Spleen (tissue), 11 donors: ENCODE measurements at regions not wholly inside any gene's neighbourhood (a gene's known extent, or its start where the extent isn't known, plus 50 kb on each side); places are given as distances from the start of the nearest gene placed in this dataset.
"Not testable (repeated sequence)": the region's sequence is repeated elsewhere in the genome, so short reads cannot be mapped to it uniquely, and the experiment has no call there.

Source experiments
- DNase-seq: peaks from one replicate; pipeline ENCODE4 v3.0.0-alpha.2; 2020
- H3K27ac ChIP-seq, 8 donors: fragments of 200-600 bp; sonication (generic) in 7 of 8; 1 replicate in 4 of 8; 2 replicates in 4 of 8; pipeline versions ENCODE4 v1.5.0 to v1.8.0; 2016 to 2021; ENCODE audit warnings: inconsistent platforms in 4 of 8, mild to moderate bottlenecking in 4 of 8, moderate library complexity in 1 of 8
- H3K27me3 ChIP-seq, 7 donors: fragments of 200-600 bp; sonication (generic) in 6 of 7; replicated peaks in 1 of 7; 1 replicate in 4 of 7; 2 replicates in 3 of 7; pipeline versions ENCODE4 v1.5.0 to v1.8.0; 2016 to 2021; ENCODE audit warnings: inconsistent platforms in 3 of 7, mild to moderate bottlenecking in 1 of 7
- H3K36me3 ChIP-seq, 6 donors: fragments of 200-600 bp; sonication (generic) in 5 of 6; 1 replicate in 4 of 6; 2 replicates in 2 of 6; pipeline versions ENCODE4 v1.5.0 to v1.8.0; 2016 to 2021; ENCODE audit warnings: inconsistent platforms in 2 of 6
- H3K4me1 ChIP-seq, 6 donors: fragments of 200-600 bp; sonication (generic) in 5 of 6; 1 replicate in 3 of 6; 2 replicates in 3 of 6; pipeline versions ENCODE4 v1.5.0 to v1.8.0; 2016 to 2021; ENCODE audit warnings: inconsistent platforms in 3 of 6
- H3K4me3 ChIP-seq, 8 donors: fragments of 200-600 bp; sonication (generic) in 7 of 8; 1 replicate in 4 of 8; 2 replicates in 4 of 8; pipeline versions ENCODE4 v1.5.0 to v1.8.0; 2016 to 2021; ENCODE audit warnings: inconsistent platforms in 4 of 8, mild to moderate bottlenecking in 4 of 8, moderate library complexity in 2 of 8
- H3K9me3 ChIP-seq, 8 donors: fragments of 200-600 bp; sonication (generic) in 7 of 8; 1 replicate in 4 of 8; 2 replicates in 4 of 8; pipeline versions ENCODE4 v1.5.0 to v1.8.0; 2016 to 2021; ENCODE audit warnings: inconsistent platforms in 4 of 8
- POLR2A ChIP-seq, 3 donors: fragments of 450-650 bp; IDR thresholded peaks; one replicate each; pipeline ENCODE4 v1.5.1; 2017; ENCODE audit warnings: antibody characterized with exemption in 3 of 3, mild to moderate bottlenecking in 1 of 3
- POLR2AphosphoS5 ChIP-seq, 3 donors: sonication (generic); formaldehyde crosslinking; IDR thresholded peaks; one replicate each; pipeline ENCODE4 v1.5.1; 2017; ENCODE audit warnings: antibody characterized with exemption in 3 of 3
- WGBS, 5 donors: extraction: QIAGEN DNeasy Blood & Tissue Kit in 3 of 5; methylation state at CpG; one replicate each; pipeline versions ENCODE4 v1.1.5 to v1.1.7; 2013 to 2018; 5-methylcytosine and 5-hydroxymethylcytosine counted together
- intact Hi-C: fragments of 100-400 bp; cut with DNase I; formaldehyde crosslinking; loops from one replicate; pipeline ENCODE4 v1.15.0; 2023; ENCODE audit warnings: low total_unique reads
- TF ChIP-seq, protein P1 (sequence below), 11 experiments: fragments of 200-600 bp in 7 of 11; fragments of 450-650 bp in 4 of 11; sonication (generic) in 4 of 11; IDR thresholded peaks in 8 of 11; conservative IDR thresholded peaks in 3 of 11; 1 replicate in 7 of 11; 2 replicates in 4 of 11; pipeline versions ENCODE4 v1.4.0 to v1.8.0; 2016 to 2021; ENCODE audit warnings: antibody characterized with exemption in 11 of 11, inconsistent platforms in 4 of 11, mild to moderate bottlenecking in 1 of 11
- donor health status: healthy with polysubstance abuse.
- donor health status: DM: no; HTN: no; CAD: no; lungs with moderate emphysema.
- donor health status: DM: no; HTN: no; CAD: no.
- donor health status: Bipolar disorder and iron deficiency.
- donor health status: healthy.
- donor health status: DM: no; HTN: no; CAD: no.
- donor health status: DM: yes; HTN: yes; CAD: no.

DNA sequence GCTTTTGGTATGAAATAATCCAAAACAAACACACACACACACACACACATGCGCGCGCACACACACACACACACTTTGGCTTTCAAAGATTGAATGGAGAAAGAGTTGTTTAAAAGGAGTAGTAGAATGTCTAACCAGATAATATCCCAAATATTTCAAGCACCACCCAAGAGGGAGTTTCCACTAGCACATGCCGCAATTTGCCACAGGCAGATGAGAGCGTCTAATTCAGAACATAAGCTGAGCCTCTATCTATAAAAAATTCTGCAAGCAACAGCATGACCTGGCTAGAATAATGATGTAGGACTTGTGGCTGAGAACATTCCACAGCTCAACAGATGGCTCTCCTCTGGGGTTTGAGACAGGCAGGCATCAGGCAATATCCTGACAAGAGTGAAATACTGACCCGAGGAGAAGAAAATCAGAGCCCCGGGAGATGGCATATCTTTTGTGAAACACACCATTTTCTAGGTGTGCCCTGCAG, 302.5 kb upstream of the GADL1 start:
- Histone ChIP-seq H3K9me3 (no peaks in the 10 kb centered on the region), H3K4me1 (no peaks in the 10 kb centered on the region), H3K4me3 (no peak overlapping the region), H3K36me3 (no peaks in the 10 kb centered on the region), H3K27ac (no peak overlapping the region), H3K27me3 (no peaks in the 10 kb centered on the region)
- TF ChIP-seq, protein P1, sequence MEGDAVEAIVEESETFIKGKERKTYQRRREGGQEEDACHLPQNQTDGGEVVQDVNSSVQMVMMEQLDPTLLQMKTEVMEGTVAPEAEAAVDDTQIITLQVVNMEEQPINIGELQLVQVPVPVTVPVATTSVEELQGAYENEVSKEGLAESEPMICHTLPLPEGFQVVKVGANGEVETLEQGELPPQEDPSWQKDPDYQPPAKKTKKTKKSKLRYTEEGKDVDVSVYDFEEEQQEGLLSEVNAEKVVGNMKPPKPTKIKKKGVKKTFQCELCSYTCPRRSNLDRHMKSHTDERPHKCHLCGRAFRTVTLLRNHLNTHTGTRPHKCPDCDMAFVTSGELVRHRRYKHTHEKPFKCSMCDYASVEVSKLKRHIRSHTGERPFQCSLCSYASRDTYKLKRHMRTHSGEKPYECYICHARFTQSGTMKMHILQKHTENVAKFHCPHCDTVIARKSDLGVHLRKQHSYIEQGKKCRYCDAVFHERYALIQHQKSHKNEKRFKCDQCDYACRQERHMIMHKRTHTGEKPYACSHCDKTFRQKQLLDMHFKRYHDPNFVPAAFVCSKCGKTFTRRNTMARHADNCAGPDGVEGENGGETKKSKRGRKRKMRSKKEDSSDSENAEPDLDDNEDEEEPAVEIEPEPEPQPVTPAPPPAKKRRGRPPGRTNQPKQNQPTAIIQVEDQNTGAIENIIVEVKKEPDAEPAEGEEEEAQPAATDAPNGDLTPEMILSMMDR (IDR thresholded peaks at IDR 0.05 in 8 of 11, conservative IDR thresholded peaks at IDR 0.05 in 3 of 11) = no peak
- TF ChIP-seq POLR2A (IDR thresholded peaks at IDR 0.05) = no peak
- no peak for TF ChIP-seq POLR2AphosphoS5 (IDR thresholded peaks at IDR 0.05)
- no peak for DNase-seq
- WGBS, 5 donors = 63 to 90% (median 77%) methylated on average over 7 of the region's 7 CpGs
- intact Hi-C loops = no loop called here

DNA sequence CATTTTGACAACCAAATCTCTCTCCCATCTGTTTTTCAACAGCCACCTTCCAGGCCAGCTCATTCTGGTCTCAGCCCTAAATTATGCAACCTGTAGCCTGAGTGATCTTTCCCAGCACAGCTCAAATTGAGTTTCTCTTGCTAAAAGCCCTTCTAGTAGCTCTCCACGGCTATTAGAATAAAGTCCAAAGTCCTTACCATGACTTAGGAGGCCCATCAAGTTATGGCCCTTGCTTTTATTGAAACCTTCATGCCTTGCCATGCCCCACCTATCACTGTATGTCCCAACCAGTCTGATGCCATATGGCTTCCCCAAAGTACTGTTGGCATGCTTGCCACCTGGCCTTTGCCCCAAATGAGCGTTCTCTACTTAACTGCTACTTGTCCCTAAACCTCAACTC, 303.5 kb upstream of the GADL1 start:
- H3K4me3 ChIP-seq = no peak overlapping the region
- TF ChIP-seq, protein P1 (IDR thresholded peaks at IDR 0.05 in 8 of 11, conservative IDR thresholded peaks at IDR 0.05 in 3 of 11) = no peak
- TF ChIP-seq POLR2A (IDR thresholded peaks at IDR 0.05) (no peak), POLR2AphosphoS5 (IDR thresholded peaks at IDR 0.05) (no peak)
- H3K4me1 ChIP-seq = no peaks in the 10 kb centered on the region
- DNase-seq = no peak
- no peaks in the 10 kb centered on the region for H3K36me3 ChIP-seq
- intact Hi-C loops = no loop called here
- 89 to 94% (median 93%) methylated on average over 2 of the region's 2 CpGs for WGBS, 5 donors
- no peak overlapping the region for H3K27ac ChIP-seq
- no peaks in the 10 kb centered on the region for H3K27me3 ChIP-seq
- no peaks in the 10 kb centered on the region for H3K9me3 ChIP-seq

DNA sequence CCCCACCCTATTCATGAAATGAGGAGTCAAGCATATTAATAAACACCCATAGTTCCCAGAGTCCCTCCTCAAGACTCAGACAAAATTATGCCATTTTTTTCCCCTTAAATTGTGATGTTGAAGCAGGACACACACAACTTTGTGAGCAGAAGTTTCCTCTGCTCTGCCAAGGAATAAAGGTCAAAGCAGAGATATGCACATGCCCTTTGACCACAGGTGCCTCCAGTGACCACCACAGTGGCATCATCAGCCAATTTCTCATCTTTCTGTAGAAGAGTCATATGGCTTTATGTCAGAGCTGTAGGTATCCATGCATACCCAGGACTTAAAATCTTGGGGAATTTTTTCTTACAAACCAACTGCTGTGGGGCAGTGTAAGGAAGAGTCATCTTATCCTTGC, 304.4 kb upstream of the GADL1 start:
- no peak for TF ChIP-seq POLR2AphosphoS5 (IDR thresholded peaks at IDR 0.05)
- TF ChIP-seq, protein P1 (IDR thresholded peaks at IDR 0.05 in 8 of 11, conservative IDR thresholded peaks at IDR 0.05 in 3 of 11) = no peak
- TF ChIP-seq POLR2A (IDR thresholded peaks at IDR 0.05) = no peak
- H3K27me3 ChIP-seq = no peaks in the 10 kb centered on the region
- H3K4me3 ChIP-seq = no peak overlapping the region
- H3K9me3 ChIP-seq = no peaks in the 10 kb centered on the region
- no peak overlapping the region for H3K27ac ChIP-seq
- no peak for DNase-seq
- intact Hi-C loops = no loop called here
- no peaks in the 10 kb centered on the region for H3K36me3 ChIP-seq
- no peaks in the 10 kb centered on the region for H3K4me1 ChIP-seq

DNA sequence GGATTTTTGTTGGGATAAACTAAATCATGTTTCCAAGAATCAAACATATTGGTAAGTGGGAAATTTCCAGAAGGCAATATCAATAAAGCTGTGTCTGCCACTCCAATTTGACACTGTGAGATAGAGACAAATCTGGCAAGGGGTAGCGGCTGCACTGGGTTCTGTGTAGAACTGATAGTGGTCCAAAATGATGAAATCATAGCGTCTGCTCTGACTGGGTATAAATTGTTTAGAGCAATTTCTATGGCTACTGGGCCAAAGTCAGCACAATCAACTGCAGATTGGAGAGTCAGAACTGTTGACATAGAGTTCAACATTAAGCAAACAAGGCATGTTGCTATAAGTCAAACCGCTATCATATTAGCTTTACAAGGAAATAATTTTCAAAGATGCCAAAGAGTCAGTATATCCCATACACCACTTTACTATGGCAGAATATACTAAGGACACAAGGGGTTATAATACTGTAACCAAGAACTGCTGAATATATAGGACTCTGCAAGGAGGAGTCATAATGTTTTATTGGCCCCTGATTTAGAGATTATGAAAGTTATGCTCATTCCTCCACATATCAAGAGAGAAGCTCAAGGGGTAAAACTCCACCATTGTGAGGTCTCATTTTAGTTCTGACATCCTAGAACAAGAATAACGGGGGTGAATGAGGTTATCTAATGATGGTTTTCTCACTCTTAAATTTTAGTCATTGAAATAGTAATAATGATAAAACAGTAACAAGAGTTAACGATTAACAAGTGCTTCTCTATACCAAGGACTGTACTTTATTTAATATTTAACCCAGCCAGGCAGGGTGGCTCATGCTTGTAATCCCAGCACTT, 309.7 kb upstream of the GADL1 start:
- H3K27me3 ChIP-seq = no peaks in the 10 kb centered on the region
- intact Hi-C loops = no loop called here
- DNase-seq = no peak
- TF ChIP-seq POLR2A (IDR thresholded peaks at IDR 0.05) = no peak
- TF ChIP-seq, protein P1 (IDR thresholded peaks at IDR 0.05 in 8 of 11, conservative IDR thresholded peaks at IDR 0.05 in 3 of 11) = no peak
- peaks cover 0 to 11% (median 4%) of the 10 kb centered on the region in 8 donors for H3K9me3 ChIP-seq
- no peaks in the 10 kb centered on the region for H3K4me1 ChIP-seq
- no peak overlapping the region for H3K4me3 ChIP-seq
- no peaks in the 10 kb centered on the region for H3K36me3 ChIP-seq
- H3K27ac ChIP-seq = no peak overlapping the region
- 92 to 98% (median 95%) methylated on average over 5 of the region's 5 CpGs for WGBS, 5 donors

DNA sequence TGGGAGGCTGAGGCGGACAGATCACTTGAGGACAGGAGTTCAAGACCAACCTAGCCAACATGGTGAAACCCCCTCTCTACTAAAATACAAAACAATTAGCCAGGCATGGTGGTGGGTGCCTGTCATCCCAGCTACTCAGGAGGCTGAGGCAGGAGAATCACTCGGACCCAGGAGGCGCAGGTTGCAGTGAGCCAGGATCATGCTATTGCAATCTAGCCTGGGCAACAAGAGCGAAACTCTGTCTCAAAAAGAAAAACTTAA, 310.3 kb upstream of the GADL1 start:
- H3K27ac ChIP-seq, H3K4me1 ChIP-seq, H3K4me3 ChIP-seq, DNase-seq, H3K27me3 ChIP-seq, intact Hi-C loops, H3K36me3 ChIP-seq: not testable (repeated sequence)
- peaks cover 0 to 11% (median 4%) of the 10 kb centered on the region in 8 donors for H3K9me3 ChIP-seq
- 89 to 99% (median 96%) methylated on average over 4 of the region's 4 CpGs for WGBS, 5 donors
